GM12878 (cell line): ENCODE measurements at regions not wholly inside any gene's neighbourhood (a gene's known extent, or its start where the extent isn't known, plus 50 kb on each side); places are given as distances from the start of the nearest gene placed in this dataset.

Experiments
- ATF7 ChIP-seq: fragments of 450-650 bp; IDR thresholded peaks from 2 replicates; pipeline ENCODE4 v1.6.1; 2016; ENCODE audit warnings: low read depth, mild to moderate bottlenecking
- CTCF ChIP-seq, 3 experiments: IDR thresholded peaks in 2 of 3; conservative IDR thresholded peaks in 1 of 3; 2 replicates each; pipeline ENCODE4 v1.5.1; 2011; ENCODE audit warnings: low read depth in 3 of 3, low read length in 3 of 3, mild to moderate bottlenecking in 3 of 3, control low read depth in 2 of 3, moderate library complexity in 2 of 3, inconsistent platforms in 1 of 3, mixed read lengths in 1 of 3; ENCODE audit not compliant: control insufficient read depth in 2 of 3, insufficient read depth in 1 of 3; ENCODE audit errors: extremely low read depth in 1 of 3
- ELK1 ChIP-seq: IDR thresholded peaks from 2 replicates; pipeline ENCODE4 v1.6.1; 2012; ENCODE audit warnings: low read depth, low read length, improper control_type of control experiment
- EZH2 ChIP-seq: IDR thresholded peaks from 2 replicates; pipeline ENCODE4 v1.6.1; 2012; ENCODE audit warnings: low read depth, mild to moderate bottlenecking, control low read depth, inconsistent platforms, low read length, borderline replicate concordance; ENCODE audit not compliant: control insufficient read depth
- NR2C2 ChIP-seq: IDR thresholded peaks from 2 replicates; pipeline ENCODE4 v1.6.1; 2011; ENCODE audit warnings: borderline replicate concordance, low read depth; ENCODE audit not compliant: control insufficient read depth, insufficient read length
- PKNOX1 ChIP-seq: fragments of 450-650 bp; IDR thresholded peaks from 2 replicates; pipeline ENCODE4 v1.6.1; 2016; ENCODE audit warnings: mild to moderate bottlenecking
- POLR2A ChIP-seq: IDR thresholded peaks from 2 replicates; pipeline ENCODE4 v1.6.1; 2011; ENCODE audit warnings: low read depth, mild to moderate bottlenecking, low read length
- TAF1 ChIP-seq: IDR thresholded peaks from 2 replicates; pipeline ENCODE4 v1.6.1; 2011; ENCODE audit warnings: mild to moderate bottlenecking, low read depth, low read length, borderline replicate concordance
- ZNF274 ChIP-seq: IDR thresholded peaks from one replicate; pipeline ENCODE4 v1.8.0; 2011; ENCODE audit not compliant: insufficient read length, insufficient read depth

- no peak for TF ChIP-seq PKNOX1
- TF ChIP-seq CTCF (IDR thresholded peaks at IDR 0.05 in 2 of 3, conservative IDR thresholded peaks at IDR 0.05 in 1 of 3; ENCODE audit: control insufficient read depth in 2 of 3, extremely low read depth in 1 of 3, insufficient read depth in 1 of 3, low read depth in 3 of 3, low read length in 3 of 3), result no peak
- no peak for TF ChIP-seq EZH2
- no peak for TF ChIP-seq POLR2A
- no peak for TF ChIP-seq ELK1
- no peak for TF ChIP-seq TAF1
- no peak for TF ChIP-seq ATF7
- no peak for TF ChIP-seq ZNF274
- no peak for TF ChIP-seq NR2C2
These were observed 566.8 kb downstream of the EPHA4 start for GRCh38 chr2:221005338-221005737.
